WTC11 (cell line): ENCODE measurements at regions not wholly inside any gene's neighbourhood (a gene's known extent, or its start where the extent isn't known, plus 50 kb on each side); places are given as distances from the start of the nearest gene placed in this dataset.

ENCODE experiments used
- ATF3 ChIP-seq: sonication (generic); formaldehyde crosslinking; conservative IDR thresholded peaks from 2 replicates; pipeline ENCODE4 v1.8.1; 2022; ENCODE audit warnings: mild to moderate bottlenecking, missing genetic modification reagents
- CBFB ChIP-seq: sonication (generic); formaldehyde crosslinking; IDR thresholded peaks from 2 replicates; pipeline ENCODE4 v1.8.1; 2022; ENCODE audit warnings: mild to moderate bottlenecking, low read depth, missing genetic modification reagents
- CREB1 ChIP-seq: sonication (generic); formaldehyde crosslinking; IDR thresholded peaks from 2 replicates; pipeline ENCODE4 v1.8.0; 2023; ENCODE audit warnings: mild to moderate bottlenecking, missing genetic modification reagents
- CTCF ChIP-seq: fragments of 200-600 bp; IDR thresholded peaks from 2 replicates; pipeline ENCODE4 v1.8.0; 2022; ENCODE audit warnings: antibody characterized with exemption
- ESRRA ChIP-seq: sonication (generic); formaldehyde crosslinking; IDR thresholded peaks from 2 replicates; pipeline ENCODE4 v1.8.1; 2022; ENCODE audit warnings: mild to moderate bottlenecking, missing genetic modification reagents, borderline replicate concordance
- FOXK1 ChIP-seq: sonication (generic); formaldehyde crosslinking; IDR thresholded peaks from 2 replicates; pipeline ENCODE4 v1.8.0; 2022; ENCODE audit warnings: mild to moderate bottlenecking, moderate library complexity, missing genetic modification reagents
- GABPB1 ChIP-seq: sonication (generic); formaldehyde crosslinking; IDR thresholded peaks from 2 replicates; pipeline ENCODE4 v1.8.1; 2023; ENCODE audit warnings: mild to moderate bottlenecking, missing genetic modification reagents
- JUN ChIP-seq: sonication (generic); formaldehyde crosslinking; IDR thresholded peaks from 2 replicates; pipeline ENCODE4 v1.8.0; 2023; ENCODE audit warnings: mild to moderate bottlenecking, missing genetic modification reagents
- NFE2L1 ChIP-seq: sonication (generic); formaldehyde crosslinking; IDR thresholded peaks from 2 replicates; pipeline ENCODE4 v1.8.1; 2023; ENCODE audit warnings: missing genetic modification reagents
- NFYB ChIP-seq: sonication (generic); formaldehyde crosslinking; conservative IDR thresholded peaks from 2 replicates; pipeline ENCODE4 v1.8.0; 2022; ENCODE audit warnings: low read depth, missing genetic modification reagents
- STAT6 ChIP-seq: sonication (generic); formaldehyde crosslinking; conservative IDR thresholded peaks from 2 replicates; pipeline ENCODE4 v1.8.1; 2023; ENCODE audit warnings: mild to moderate bottlenecking, low read depth, missing genetic modification reagents, moderate library complexity
- ZNF121 ChIP-seq: sonication (generic); formaldehyde crosslinking; IDR thresholded peaks from 2 replicates; pipeline ENCODE4 v1.8.0; 2023; ENCODE audit warnings: missing genetic modification reagents
- ZNF396 ChIP-seq: fragments of 250-450 bp; sonication (Bioruptor Pico); IDR thresholded peaks from 2 replicates; pipeline ENCODE4 v1.8.0; 2021; ENCODE audit warnings: mild to moderate bottlenecking, moderate library complexity, borderline replicate concordance

DNA sequence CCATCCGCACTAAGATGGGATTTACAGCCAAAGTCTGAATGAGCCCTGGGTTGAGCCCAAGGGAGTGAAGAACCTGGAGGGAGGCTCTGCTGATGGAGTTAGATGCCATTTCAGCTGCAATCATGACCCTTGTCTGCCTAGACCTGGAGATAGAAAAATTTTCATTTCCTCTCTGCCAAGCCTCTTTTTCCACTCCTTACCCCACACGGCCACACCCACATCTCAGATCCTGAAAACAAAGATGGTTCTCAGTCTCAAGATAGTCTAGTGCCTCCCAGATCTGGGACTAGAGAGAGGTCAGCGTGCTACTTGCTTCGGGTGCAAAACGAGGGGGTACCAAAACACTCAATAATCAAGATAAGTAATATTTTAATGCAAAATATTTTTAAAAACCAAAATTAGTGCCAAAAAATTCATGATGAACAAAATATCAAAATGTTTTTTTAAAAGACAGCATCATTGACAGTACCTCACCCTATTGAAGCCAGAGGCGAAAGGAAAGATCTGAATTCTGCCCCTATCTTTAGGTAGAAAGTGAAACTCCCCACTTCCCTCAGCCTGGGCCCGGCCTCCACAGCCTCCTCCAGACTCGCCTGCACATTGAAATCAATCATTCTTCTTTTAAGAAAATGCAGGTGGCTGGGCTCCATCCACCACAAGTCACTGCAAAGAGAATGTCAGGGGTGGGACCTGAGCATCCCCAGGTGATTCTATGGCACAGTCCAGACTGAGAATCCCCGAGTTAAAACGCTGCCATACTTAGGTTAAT lies 57.8 kb upstream of the GPR45 start:
- TF ChIP-seq NFYB (CRISPR knock-in tag) = no peak
- TF ChIP-seq CTCF = no peak
- no peak for TF ChIP-seq ATF3 (CRISPR knock-in tag)
- TF ChIP-seq STAT6 (CRISPR knock-in tag) = no peak
- TF ChIP-seq JUN = no peak
- no peak for TF ChIP-seq NFE2L1 (CRISPR knock-in tag)
- TF ChIP-seq CBFB (CRISPR knock-in tag) = no peak
- TF ChIP-seq FOXK1 (CRISPR knock-in tag) = no peak
- TF ChIP-seq ZNF396 (CRISPR knock-in tag) = no peak
- TF ChIP-seq CREB1 (CRISPR knock-in tag) = no peak
- TF ChIP-seq ZNF121 (CRISPR knock-in tag) = no peak
- TF ChIP-seq GABPB1 (CRISPR knock-in tag) = no peak
- TF ChIP-seq ESRRA (CRISPR knock-in tag) = no peak
